GM21619 (cell line): ENCODE measurements at regions not wholly inside any gene's neighbourhood (a gene's known extent, or its start where the extent isn't known, plus 50 kb on each side); places are given as distances from the start of the nearest gene placed in this dataset.
"Not testable (repeated sequence)": the region's sequence is repeated elsewhere in the genome, so short reads cannot be mapped to it uniquely, and the experiment has no call there.

Source experiments
- ATAC-seq: cut with Tn5 transposase; IDR thresholded peaks from one replicate; pipeline ENCODE4 v1.9.1; 2021; ENCODE audit not compliant: unreplicated experiment

- not testable (repeated sequence) for ATAC-seq
These were observed 96.2 kb downstream of the BDH1 start for GRCh38 chr3:197459571-197459970.

- ATAC-seq = no peak
These were observed 96.8 kb downstream of the BDH1 start for GRCh38 chr3:197458906-197459470.

DNA sequence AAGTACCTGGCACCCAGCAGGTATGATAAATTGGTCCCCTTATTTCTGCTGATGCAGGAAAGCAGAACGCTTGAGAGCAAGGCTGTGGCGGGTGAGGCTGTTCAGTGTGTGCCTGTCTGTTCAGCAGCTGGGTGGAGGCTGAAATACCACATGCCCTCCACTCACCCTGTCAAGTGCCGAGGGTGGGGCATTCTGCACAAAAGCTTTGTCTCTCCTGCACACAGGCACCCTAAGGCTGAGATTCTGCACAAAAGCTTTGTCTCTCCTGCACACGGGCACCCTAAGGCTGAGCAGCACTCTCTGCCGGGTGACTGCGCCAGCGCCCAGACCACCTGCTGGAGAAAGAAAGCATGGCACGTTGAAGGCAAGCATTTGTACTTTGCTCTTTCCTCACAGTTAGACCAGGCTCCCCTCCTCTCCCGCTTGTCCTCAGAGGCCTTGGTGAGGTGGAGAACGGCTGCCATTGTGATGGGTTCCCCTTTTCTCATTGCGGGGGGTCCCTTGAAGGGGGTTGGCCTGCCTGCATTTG, 97.5 kb downstream of the BDH1 start:
- no peak for ATAC-seq

GRCh38 chr3:197456261-197457091, 99.3 kb downstream of the BDH1 start:
- ATAC-seq = peak; percentile 75

GRCh38 chr3:197454841-197455240, 100.9 kb downstream of the BDH1 start:
- not testable (repeated sequence) for ATAC-seq

DNA sequence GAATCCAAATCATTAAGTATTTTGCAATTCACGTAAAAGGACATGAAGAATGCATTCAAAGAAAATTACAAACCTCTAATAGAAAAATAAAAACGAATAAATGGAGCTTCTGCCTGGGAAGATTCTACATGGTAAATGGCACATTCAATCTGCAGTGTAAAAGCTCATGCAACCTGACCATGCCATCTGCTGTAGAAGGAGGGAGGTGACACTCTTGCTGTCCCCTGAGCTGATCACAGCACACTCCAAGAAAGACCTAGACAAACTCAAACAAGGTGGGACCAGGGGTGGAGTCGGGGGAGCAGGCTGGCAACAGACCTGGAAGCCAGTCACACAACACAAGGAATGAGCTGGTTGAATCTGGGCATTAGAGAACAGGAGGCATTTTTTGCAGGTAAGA, 101.8 kb downstream of the BDH1 start:
- no peak for ATAC-seq

- ATAC-seq = no peak
These were observed 105.0 kb downstream of the BDH1 start for GRCh38 chr3:197450810-197451209.

DNA sequence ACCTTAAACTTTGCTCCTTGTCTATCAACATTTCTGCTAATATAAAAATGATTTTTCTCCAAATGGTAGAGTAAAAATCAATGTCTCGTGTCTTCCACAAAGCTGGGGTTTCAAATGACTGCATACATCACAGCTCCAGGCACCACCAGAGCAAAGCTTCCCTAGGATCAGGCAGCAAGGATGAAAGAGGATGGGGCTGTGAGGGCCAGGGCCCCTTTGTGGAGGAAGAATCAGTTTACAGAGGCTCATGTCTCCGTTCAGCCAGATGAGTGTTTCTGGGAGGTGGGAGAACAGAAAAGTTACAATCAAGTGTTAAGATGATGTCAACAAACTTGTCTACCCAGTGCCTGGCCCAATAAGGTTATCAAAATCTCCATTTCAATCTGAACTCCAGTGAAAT, 105.5 kb downstream of the BDH1 start:
- no peak for ATAC-seq

DNA sequence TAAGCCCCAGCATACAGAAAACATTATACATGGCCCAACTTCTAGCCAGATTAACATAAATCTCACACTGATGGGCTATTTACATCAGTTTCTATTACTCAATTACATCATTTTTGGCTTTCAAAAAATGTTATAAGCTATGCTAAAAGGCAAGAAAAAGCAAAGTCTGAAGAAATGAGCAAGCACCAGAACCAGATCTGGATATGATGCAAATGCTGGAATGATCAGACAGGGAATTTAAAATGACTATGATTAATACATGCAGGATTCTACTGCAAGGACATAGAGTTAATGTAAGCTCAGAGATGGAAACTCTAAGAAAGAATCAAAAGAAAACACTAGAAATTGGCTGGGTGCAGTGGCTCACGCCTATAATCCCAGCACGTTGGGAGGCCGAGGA, 106.6 kb downstream of the BDH1 start:
- ATAC-seq = not testable (repeated sequence)

DNA sequence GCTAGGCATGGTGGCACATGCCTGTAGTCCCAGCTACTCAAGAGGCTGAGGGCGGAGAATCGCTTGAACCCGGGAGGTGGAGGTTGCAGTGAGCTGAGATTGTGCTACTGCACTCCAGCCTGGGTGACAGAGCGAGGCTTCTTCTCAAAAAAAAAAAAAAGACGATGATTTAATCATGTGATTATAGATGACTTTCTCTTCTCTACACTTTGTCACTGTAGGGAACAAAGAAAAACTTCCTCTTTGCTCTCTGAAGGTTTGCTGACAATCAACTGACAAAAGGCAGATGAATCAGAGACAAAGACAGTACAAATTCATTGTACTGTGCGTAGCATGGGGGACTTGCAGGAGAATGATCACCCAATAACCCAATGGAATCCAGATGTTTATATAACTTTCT, 108.0 kb downstream of the BDH1 start:
- not testable (repeated sequence) for ATAC-seq

DNA sequence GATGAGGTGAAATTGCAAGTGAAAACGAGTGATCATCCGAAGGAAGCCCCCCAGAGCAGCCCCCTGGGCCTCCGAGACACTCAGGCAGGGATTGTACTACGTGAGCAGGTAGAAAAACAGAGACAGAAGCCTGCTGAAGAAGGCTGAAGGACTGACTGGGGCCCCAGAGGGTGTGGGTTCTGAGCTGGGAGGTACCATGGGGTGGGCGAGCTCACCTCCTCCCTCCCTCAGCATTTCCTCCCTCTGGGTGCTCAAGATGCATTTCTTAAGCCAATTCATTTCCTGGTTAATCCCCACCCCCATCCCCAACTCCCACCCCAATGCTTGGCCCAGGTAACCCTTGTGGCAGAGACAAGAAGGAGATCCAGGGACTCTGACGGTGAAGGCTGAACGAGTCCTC, 108.7 kb downstream of the BDH1 start:
- ATAC-seq = no peak

DNA sequence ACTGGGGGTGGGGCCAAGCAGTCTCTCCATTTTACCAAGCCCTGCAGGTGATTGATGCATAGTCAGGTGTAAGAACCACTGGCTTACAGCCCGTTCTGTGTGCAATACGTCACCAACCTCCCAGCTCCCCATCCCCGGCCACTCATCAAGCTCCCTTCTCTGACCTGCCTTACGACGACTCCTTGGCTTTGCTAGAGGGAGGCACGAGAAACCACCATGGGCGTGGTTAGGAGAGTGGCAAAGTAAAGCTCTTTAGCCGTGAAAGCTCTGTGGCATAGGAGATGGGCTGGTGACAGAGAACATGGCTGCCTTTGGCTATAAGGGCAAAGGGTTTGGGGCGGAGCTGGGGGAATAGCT, 109.1 kb downstream of the BDH1 start:
- no peak for ATAC-seq

GRCh38 chr3:197445896-197446699, 109.7 kb downstream of the BDH1 start:
- no peak for ATAC-seq

DNA sequence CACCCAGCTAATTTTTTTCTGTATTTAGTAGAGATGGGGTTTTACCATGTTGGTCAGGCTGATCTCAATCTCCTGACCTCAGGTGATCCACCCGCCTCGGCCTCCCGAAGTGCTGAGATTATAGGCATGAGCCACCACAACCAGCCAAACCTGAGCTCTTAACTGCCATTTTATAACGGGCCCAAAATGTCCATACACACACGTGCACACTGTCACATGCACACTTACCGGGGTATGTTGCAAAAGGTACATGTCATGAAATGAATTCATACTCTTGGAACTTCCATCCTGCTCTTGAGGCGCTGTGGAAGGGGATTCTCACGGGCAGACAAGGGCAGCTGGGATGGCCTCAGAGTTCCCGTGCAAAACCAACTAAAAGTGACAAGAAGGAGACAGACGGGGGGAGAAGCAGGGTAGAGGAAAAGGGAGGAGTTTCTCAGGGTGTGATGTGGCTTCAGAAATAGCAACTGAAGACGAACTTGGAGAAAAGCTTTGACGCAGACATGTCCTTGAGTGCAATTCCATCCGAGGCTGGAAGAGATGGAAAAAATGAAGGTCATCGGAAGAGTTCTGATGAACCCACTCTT, 110.9 kb downstream of the BDH1 start:
- no peak for ATAC-seq

- no peak for ATAC-seq
These were observed 112.3 kb downstream of the BDH1 start for GRCh38 chr3:197443506-197443905.

DNA sequence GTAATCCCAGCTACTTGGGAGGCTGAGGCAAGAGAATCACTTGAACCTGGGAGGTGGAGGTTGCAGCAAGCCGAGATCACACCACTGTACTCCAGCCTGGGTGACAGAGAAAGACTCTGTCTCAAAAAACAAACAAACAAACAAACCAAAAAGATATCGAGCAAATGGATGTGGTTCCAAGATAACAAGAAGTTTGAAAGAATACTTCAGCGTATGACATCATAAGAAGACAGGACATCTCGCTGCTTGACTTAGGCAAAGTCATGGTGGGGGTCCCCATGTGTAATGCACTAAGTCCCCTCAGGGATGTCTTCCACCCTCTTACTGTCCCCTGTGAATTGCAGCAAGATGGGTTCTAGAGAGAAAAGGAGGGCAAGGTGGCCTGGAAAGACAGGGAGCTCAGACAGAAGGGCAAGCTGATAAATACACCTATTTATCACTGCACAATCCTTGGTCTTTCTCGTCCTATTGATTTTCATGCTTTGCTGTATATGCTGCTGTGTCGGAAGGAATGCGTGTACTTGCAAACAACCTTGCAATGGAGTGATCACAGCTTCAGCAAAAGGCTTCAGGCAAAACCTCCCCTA, 115.0 kb downstream of the BDH1 start:
- no peak for ATAC-seq

DNA sequence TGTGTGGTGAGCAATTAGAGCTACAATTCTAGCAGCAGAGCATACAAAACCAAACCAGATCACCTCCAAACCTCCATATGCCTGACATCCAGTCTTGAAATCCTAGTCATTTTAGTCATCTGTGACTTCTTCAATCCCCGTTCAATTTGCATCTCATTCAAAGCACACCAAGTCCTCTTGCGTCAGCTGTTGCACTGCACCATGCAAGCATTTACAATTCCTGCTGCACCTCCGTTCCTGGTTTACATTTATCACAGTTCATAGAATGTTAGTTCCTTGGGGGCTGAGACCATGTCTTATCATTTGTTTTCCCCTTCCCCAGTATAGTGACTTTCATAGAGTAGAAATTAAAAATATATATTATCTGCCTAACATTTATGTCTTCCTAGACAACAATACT, 116.9 kb downstream of the BDH1 start:
- no peak for ATAC-seq

DNA sequence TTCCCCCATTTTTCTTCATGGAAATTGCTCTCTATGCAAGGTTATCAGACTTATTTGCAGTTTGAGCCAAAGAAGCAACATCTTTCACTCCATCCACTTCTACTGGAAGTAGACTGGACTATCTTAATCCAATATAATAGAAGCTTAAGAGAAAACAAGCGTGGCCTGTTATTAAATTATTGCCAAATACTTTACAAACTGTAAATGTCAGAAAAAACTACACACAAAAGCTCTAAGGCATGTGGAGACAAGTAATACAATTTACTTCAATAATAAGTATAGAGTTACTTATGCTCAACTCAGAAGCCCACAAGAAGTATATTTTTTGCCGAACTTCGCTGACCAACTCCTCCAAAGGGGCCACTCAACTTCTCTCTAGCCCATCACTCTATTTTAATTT, 120.3 kb downstream of the BDH1 start:
- ATAC-seq = no peak

DNA sequence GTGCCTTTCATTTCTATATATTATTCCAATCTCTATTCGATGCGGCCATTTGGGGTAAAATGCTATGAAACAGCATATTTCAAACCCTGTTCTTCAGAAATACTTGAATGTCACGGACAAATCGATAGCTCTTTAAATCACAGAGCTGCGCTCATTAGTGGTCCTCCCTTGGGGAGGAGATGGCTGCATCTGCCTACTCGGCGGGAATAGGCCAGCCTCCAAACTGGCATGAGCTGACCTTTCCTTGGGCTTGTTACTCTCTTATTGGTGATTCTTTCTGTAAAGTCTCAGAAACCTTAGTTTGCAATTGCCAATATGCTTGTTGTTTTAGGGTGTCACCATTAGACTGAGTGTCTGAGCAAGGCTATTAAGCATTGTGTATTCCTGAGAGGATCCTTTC, 120.9 kb downstream of the BDH1 start:
- no peak for ATAC-seq

- no peak for ATAC-seq
These were observed 123.2 kb downstream of the BDH1 start for GRCh38 chr3:197432384-197433127.
